ENCODE measurements at regions not wholly inside any gene's neighbourhood (a gene's known extent, or its start where the extent isn't known, plus 50 kb on each side); places are given as distances from the start of the nearest gene placed in this dataset.

- TF ChIP-seq EZH2phosphoT487 (IDR thresholded peaks at IDR 0.05; ENCODE audit: insufficient read depth, low read depth) (no peak), EZH2 (IDR thresholded peaks at IDR 0.05; ENCODE audit: insufficient read depth, poor library complexity, severe bottlenecking) (no peak)
Observed at GRCh38 chr22:49297286-49297870, 530.3 kb downstream of the BRD1 start.
